Psoas muscle (tissue), 7 donors: ENCODE measurements at regions not wholly inside any gene's neighbourhood (a gene's known extent, or its start where the extent isn't known, plus 50 kb on each side); places are given as distances from the start of the nearest gene placed in this dataset.
A peak's percentile ranks its signal among the peaks of the same experiment; 100 is the strongest.

ENCODE experiments used
- ATAC-seq, 4 donors: fragments of 200-7000 bp; cut with Tn5 transposase; one replicate each; pipeline ENCODE4 v1.9.1; 2020; ENCODE audit warnings: moderate library complexity in 3 of 4, mild to moderate bottlenecking in 2 of 4
- DNase-seq, 2 donors: peaks; one replicate each; pipeline ENCODE4 v3.0.0-alpha.2; 2020
- H3K27ac ChIP-seq: fragments of 200-600 bp; one replicate; pipeline ENCODE4 v1.8.0; 2022
- H3K27me3 ChIP-seq, 3 donors: fragments of 200-600 bp in 1 of 3; one replicate each; pipeline versions ENCODE4 v1.6.1 to v1.8.0; 2013 to 2022; ENCODE audit warnings: low read length in 2 of 3, mild to moderate bottlenecking in 2 of 3, moderate library complexity in 1 of 3; ENCODE audit not compliant: insufficient read depth in 3 of 3
- H3K36me3 ChIP-seq, 2 donors: fragments of 200-600 bp in 1 of 2; one replicate each; pipeline versions ENCODE4 v1.6.1 to v1.8.0; 2013 to 2022; ENCODE audit warnings: low read depth in 1 of 2, mild to moderate bottlenecking in 1 of 2, moderate library complexity in 1 of 2; ENCODE audit not compliant: insufficient read depth in 1 of 2
- H3K4me1 ChIP-seq: fragments of 200-600 bp; one replicate; pipeline ENCODE4 v1.8.0; 2022
- H3K4me3 ChIP-seq: fragments of 200-600 bp; one replicate; pipeline ENCODE4 v1.8.0; 2022; ENCODE audit warnings: mild to moderate bottlenecking
- H3K9me3 ChIP-seq: fragments of 200-600 bp; one replicate; pipeline ENCODE4 v1.8.0; 2022
- CTCF ChIP-seq: fragments of 200-600 bp; IDR thresholded peaks from one replicate; pipeline ENCODE4 v1.8.0; 2022; ENCODE audit warnings: antibody characterized with exemption
- WGBS, 3 donors: extraction: QIAGEN DNeasy Blood & Tissue Kit; methylation state at CpG; one replicate each; pipeline versions ENCODE4 v1.1.6 to v1.1.7; 2013; 5-methylcytosine and 5-hydroxymethylcytosine counted together
- intact Hi-C, 2 donors: fragments of 100-400 bp; cut with DNase I; formaldehyde crosslinking; loops; one replicate each; pipeline versions ENCODE4 v1.11.0 to v1.14.2; 2022
- donor health status: healthy with polysubstance abuse.
- donor health status: DM: no; HTN: no; CAD: no; lungs with moderate emphysema.
- donor health status: Bipolar disorder and iron deficiency.
- donor health status: healthy.
- donor health status: DM: yes; HTN: yes; CAD: no.
- donor health status: DM: no; HTN: no; CAD: no.
- donor health status: DM: yes; HTN: yes; CAD: no.

GRCh38 chr14:26917086-26917485 is 319.3 kb upstream of the NOVA1 start:
- no peak overlapping the region for H3K27ac ChIP-seq
- TF ChIP-seq CTCF = no peak
- no peak for DNase-seq
- no peak overlapping the region for H3K4me3 ChIP-seq
- ATAC-seq = peak; percentile 28 to 77 (median 56)
- whole genome bisulfite sequencing, 3 donors = 14 to 20% (median 19%) methylated on average over 1 of the region's 1 CpG
- no peaks in the 10 kb centered on the region for H3K4me1 ChIP-seq
- H3K9me3 ChIP-seq = no peaks in the 10 kb centered on the region
- no peaks in the 10 kb centered on the region for H3K36me3 ChIP-seq
- intact Hi-C loops = no loop called here
- H3K27me3 ChIP-seq = no peaks in the 10 kb centered on the region

- Histone ChIP-seq H3K9me3 (no peaks in the 10 kb centered on the region), H3K4me3 (no peak overlapping the region), H3K36me3 (no peaks in the 10 kb centered on the region), H3K27me3 (no peaks in the 10 kb centered on the region), H3K4me1 (no peaks in the 10 kb centered on the region), H3K27ac (no peak overlapping the region)
- TF ChIP-seq CTCF = no peak
- DNase-seq = no peak
- ATAC-seq = no peak
- WGBS, 3 donors = 66 to 72% (median 67%) methylated on average over 8 of the region's 8 CpGs
- intact Hi-C loops = no loop called here
Observed at GRCh38 chr14:26925876-26926584, 328.2 kb upstream of the NOVA1 start.

- intact Hi-C loops = no loop called here
- H3K27ac ChIP-seq = no peak overlapping the region
- H3K4me1 ChIP-seq = no peaks in the 10 kb centered on the region
- no peak overlapping the region for H3K4me3 ChIP-seq
- DNase-seq = no peak
- 47 to 75% (median 54%) methylated on average over 3 of the region's 3 CpGs for WGBS, 3 donors
- no peaks in the 10 kb centered on the region for H3K36me3 ChIP-seq
- no peaks in the 10 kb centered on the region for H3K9me3 ChIP-seq
- H3K27me3 ChIP-seq = no peaks in the 10 kb centered on the region
- TF ChIP-seq CTCF = no peak
- no peak for ATAC-seq
Observed at GRCh38 chr14:26926585-26926984, 328.8 kb upstream of the NOVA1 start.

- Histone ChIP-seq H3K9me3 (no peaks in the 10 kb centered on the region), H3K27me3 (no peaks in the 10 kb centered on the region), H3K4me1 (no peaks in the 10 kb centered on the region), H3K4me3 (no peak overlapping the region), H3K36me3 (no peaks in the 10 kb centered on the region), H3K27ac (no peak overlapping the region)
- DNase-seq (no peak), ATAC-seq (no peak)
- no peak for TF ChIP-seq CTCF
- 29 to 35% (median 35%) methylated on average over 2 of the region's 2 CpGs for WGBS, 3 donors
- intact Hi-C loops = no loop called here
Observed at GRCh38 chr14:26928019-26928418, 330.2 kb upstream of the NOVA1 start.

GRCh38 chr14:26929361-26929760 is 331.5 kb upstream of the NOVA1 start:
- WGBS, 3 donors = 72 to 80% (median 73%) methylated on average over 3 of the region's 3 CpGs
- ATAC-seq (no peak), DNase-seq (no peak)
- Histone ChIP-seq H3K4me1 (no peaks in the 10 kb centered on the region), H3K36me3 (no peaks in the 10 kb centered on the region), H3K27ac (no peak overlapping the region), H3K27me3 (no peaks in the 10 kb centered on the region), H3K4me3 (no peak overlapping the region), H3K9me3 (no peaks in the 10 kb centered on the region)
- intact Hi-C loops = no loop called here
- TF ChIP-seq CTCF = no peak
